ENCODE measurements at regions not wholly inside any gene's neighbourhood (a gene's known extent, or its start where the extent isn't known, plus 50 kb on each side); places are given as distances from the start of the nearest gene placed in this dataset.

DNA sequence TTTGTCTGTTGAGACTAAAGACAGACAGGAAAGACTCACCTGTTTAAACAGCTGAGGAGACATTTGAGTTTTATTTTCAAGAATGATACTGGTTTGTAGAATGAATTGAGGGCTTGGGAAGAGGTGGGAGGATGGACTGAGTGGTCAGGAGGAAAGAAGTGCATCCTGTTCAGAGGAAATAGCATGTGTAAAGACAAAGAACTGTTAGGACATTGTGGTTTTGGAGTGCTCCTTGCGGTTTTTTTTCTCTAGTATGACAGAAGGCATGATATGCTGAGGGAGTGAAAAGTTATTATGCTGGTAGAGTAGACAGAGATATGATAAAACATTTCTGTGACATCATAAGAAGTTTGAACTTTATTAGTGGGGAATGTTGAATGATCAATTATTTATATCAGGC is 270.7 kb upstream of the ELAVL2 start:
- no peak for DNase-seq
- WGBS, 5 donors: 35 to 69% (median 62%) methylated on average over 1 of the region's 1 CpG
- Histone ChIP-seq H3K36me3 (no peaks in the 10 kb centered on the region), H3K27ac (no peak overlapping the region), H3K4me1 (no peaks in the 10 kb centered on the region), H3K4me3 (no peak overlapping the region), H3K9me3 (peaks cover 0 to 14% (median 11%) of the 10 kb centered on the region in 4 donors), H3K27me3 (no peaks in the 10 kb centered on the region)
- TF ChIP-seq, protein P1, sequence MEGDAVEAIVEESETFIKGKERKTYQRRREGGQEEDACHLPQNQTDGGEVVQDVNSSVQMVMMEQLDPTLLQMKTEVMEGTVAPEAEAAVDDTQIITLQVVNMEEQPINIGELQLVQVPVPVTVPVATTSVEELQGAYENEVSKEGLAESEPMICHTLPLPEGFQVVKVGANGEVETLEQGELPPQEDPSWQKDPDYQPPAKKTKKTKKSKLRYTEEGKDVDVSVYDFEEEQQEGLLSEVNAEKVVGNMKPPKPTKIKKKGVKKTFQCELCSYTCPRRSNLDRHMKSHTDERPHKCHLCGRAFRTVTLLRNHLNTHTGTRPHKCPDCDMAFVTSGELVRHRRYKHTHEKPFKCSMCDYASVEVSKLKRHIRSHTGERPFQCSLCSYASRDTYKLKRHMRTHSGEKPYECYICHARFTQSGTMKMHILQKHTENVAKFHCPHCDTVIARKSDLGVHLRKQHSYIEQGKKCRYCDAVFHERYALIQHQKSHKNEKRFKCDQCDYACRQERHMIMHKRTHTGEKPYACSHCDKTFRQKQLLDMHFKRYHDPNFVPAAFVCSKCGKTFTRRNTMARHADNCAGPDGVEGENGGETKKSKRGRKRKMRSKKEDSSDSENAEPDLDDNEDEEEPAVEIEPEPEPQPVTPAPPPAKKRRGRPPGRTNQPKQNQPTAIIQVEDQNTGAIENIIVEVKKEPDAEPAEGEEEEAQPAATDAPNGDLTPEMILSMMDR (IDR thresholded peaks at IDR 0.05): no peak
- TF ChIP-seq EP300 (IDR thresholded peaks at IDR 0.05) (no peak), POLR2A (IDR thresholded peaks at IDR 0.05) (no peak), POLR2AphosphoS5 (IDR thresholded peaks at IDR 0.05) (no peak)
- intact Hi-C loops (cut with DNase I; ENCODE audit: low total_unique reads): no loop called here

DNA sequence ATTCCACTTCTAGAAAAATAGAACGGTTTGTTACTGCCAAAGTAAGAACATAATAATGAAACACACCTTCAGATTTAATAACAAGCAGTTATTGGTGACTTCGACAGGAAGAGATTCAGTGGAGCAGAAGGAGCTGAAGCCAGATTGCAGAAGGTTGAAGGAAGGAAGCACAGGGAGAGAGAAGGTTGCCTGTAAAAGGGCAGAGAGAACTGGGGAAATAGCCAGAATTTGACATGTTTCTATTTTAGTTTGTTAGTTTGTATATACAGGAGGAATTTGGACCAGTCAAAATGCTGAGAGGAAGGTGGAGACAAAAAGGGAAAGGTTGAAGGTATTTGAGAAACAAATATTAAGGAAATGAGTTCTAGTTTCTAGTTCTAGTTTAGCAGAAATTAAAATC is 269.2 kb upstream of the ELAVL2 start:
- H3K27ac ChIP-seq: no peak overlapping the region
- peaks cover 0 to 23% (median 10%) of the 10 kb centered on the region in 4 donors for H3K9me3 ChIP-seq
- TF ChIP-seq POLR2A (IDR thresholded peaks at IDR 0.05) (no peak), POLR2AphosphoS5 (IDR thresholded peaks at IDR 0.05) (no peak), EP300 (IDR thresholded peaks at IDR 0.05) (no peak)
- TF ChIP-seq, protein P1 (IDR thresholded peaks at IDR 0.05): no peak
- no peaks in the 10 kb centered on the region for H3K4me1 ChIP-seq
- no peak for DNase-seq
- H3K36me3 ChIP-seq: no peaks in the 10 kb centered on the region
- no peaks in the 10 kb centered on the region for H3K27me3 ChIP-seq
- no peak overlapping the region for H3K4me3 ChIP-seq
- intact Hi-C loops (cut with DNase I; ENCODE audit: low total_unique reads): no loop called here
- 68 to 84% (median 81%) methylated on average over 2 of the region's 2 CpGs for WGBS, 5 donors

DNA sequence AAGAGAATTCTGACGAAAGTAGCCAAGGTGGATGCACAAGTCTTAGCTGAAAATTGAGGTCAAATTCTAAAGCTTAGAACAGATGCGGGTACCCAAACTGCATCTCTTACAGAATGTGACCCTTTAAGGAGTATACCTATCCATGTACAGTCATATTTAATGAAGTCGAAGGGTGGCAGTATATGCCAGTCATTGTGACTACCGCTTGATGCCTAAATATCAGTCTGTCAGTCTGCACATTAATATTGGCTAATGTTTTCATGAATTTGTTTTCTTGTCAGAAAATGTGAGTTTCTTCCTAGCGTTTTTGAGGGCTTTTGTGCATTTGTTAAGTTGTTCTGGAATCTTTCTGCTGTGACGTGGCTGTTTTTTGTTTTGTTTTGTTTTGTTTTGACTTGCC is 264.5 kb upstream of the ELAVL2 start:
- Histone ChIP-seq H3K4me3 (no peak overlapping the region), H3K9me3 (peaks cover 0 to 25% (median 16%) of the 10 kb centered on the region in 4 donors), H3K4me1 (no peaks in the 10 kb centered on the region), H3K27me3 (no peaks in the 10 kb centered on the region), H3K36me3 (no peaks in the 10 kb centered on the region), H3K27ac (no peak overlapping the region)
- DNase-seq: no peak
- WGBS, 5 donors: 82 to 90% (median 87%) methylated on average over 6 of the region's 6 CpGs
- intact Hi-C loops (cut with DNase I; ENCODE audit: low total_unique reads): no loop called here
- no peak for TF ChIP-seq POLR2AphosphoS5 (IDR thresholded peaks at IDR 0.05)
- no peak for TF ChIP-seq POLR2A (IDR thresholded peaks at IDR 0.05)
- no peak for TF ChIP-seq EP300 (IDR thresholded peaks at IDR 0.05)
- TF ChIP-seq, protein P1 (IDR thresholded peaks at IDR 0.05): no peak

DNA sequence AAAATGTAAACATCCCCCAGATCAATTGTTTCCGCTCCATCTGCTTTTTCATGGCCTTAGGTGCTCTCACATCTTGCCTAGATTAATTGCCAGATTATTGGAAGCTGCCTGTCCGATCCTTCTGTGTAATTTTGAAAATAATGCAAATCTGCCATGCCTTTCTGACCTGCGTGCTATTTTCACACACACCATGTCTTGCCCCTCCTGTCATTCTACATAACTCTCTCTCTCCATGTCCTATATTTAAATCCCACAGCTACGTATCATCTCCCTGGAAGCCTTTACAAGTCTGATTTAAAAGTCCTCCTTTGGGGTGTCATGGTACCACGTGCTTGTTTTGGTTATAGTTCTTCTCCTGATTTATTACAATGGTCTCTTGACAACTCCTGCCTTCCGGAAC is 247.6 kb upstream of the ELAVL2 start:
- intact Hi-C loops (cut with DNase I; ENCODE audit: low total_unique reads): no loop called here
- H3K27me3 ChIP-seq: no peaks in the 10 kb centered on the region
- 64 to 67% (median 65%) methylated on average over 6 of the region's 6 CpGs for WGBS, 5 donors
- no peaks in the 10 kb centered on the region for H3K36me3 ChIP-seq
- peaks cover 0 to 24% (median 0%) of the 10 kb centered on the region in 4 donors for H3K9me3 ChIP-seq
- no peak for DNase-seq
- TF ChIP-seq EP300 (IDR thresholded peaks at IDR 0.05) (no peak), POLR2AphosphoS5 (IDR thresholded peaks at IDR 0.05) (no peak), POLR2A (IDR thresholded peaks at IDR 0.05) (no peak)
- TF ChIP-seq, protein P1 (IDR thresholded peaks at IDR 0.05): no peak
- H3K27ac ChIP-seq: no peak overlapping the region
- no peak overlapping the region for H3K4me3 ChIP-seq
- H3K4me1 ChIP-seq: no peaks in the 10 kb centered on the region

Data from stomach (tissue), 8 donors.